ENCODE measurements at regions not wholly inside any gene's neighbourhood (a gene's known extent, or its start where the extent isn't known, plus 50 kb on each side); places are given as distances from the start of the nearest gene placed in this dataset.

GRCh38 chr6:15715060-15715459, 52.2 kb upstream of the DTNBP1 start:
- DNase-seq: no peak

- no peak for DNase-seq
Measured at GRCh38 chr6:15714658-15715057, 51.8 kb upstream of the DTNBP1 start.

- DNase-seq: no peak
Measured at GRCh38 chr6:15713325-15713724, 50.5 kb upstream of the DTNBP1 start.

- no peak for DNase-seq
Measured at GRCh38 chr6:15712797-15713196, 50.0 kb upstream of the DTNBP1 start.

All from amniotic stem cell (primary cell).